ENCODE measurements at regions not wholly inside any gene's neighbourhood (a gene's known extent, or its start where the extent isn't known, plus 50 kb on each side); places are given as distances from the start of the nearest gene placed in this dataset.

DNA sequence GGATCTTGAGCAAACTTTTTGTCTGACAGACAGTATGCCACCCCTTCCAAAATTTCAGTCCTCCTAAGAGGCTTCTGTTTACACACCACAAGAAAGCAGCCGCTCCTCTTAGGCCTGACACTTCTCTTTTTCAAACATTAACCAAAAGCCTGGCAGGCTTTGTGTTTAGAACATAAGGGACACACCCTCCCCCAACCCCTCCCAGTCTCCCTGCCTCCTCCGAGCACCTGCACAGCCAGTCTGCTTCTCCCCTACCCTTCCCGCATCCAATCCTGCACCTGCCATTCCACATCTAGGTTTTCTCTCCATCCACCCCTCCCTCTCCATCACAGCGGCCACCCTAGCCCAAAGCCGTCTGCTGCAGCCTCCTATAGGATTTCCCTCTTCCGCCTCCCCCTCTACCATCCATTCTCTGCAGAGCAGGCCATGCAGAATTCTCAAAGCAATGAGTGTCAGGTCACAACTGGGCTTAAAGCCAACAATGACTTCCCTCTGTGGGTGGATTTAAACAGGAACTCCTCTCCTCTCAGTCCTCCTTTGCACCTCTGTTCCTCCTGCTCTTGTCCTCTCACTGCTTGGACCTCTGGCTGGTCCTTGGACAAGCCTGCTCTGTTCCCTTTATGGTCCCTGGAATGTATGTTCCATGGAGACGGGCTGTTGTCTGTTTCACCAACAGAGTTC, 478.2 kb downstream of the NPHP4 start:
- Histone ChIP-seq H3K9ac (no peak overlapping the region), H3K9me3 (ENCODE audit: low read depth) (no peaks in the 10 kb centered on the region), H3K4me3 (no peak overlapping the region), H3K27me3 (peaks cover 5% of the 10 kb centered on the region), H3K4me2 (no peak overlapping the region), H3K36me3 (no peaks in the 10 kb centered on the region), H3K27ac (no peak overlapping the region), H3F3A (ENCODE audit: low read depth) (no peaks in the 10 kb centered on the region), H4K20me1 (ENCODE audit: low read depth) (no peaks in the 10 kb centered on the region), H3K79me2 (ENCODE audit: low read depth) (no peaks in the 10 kb centered on the region), H3K4me1 (no peaks in the 10 kb centered on the region), H2AFZ (replicated peaks) (no peak overlapping the region)
- Mint-ChIP-seq H3K9me3 (peaks cover 6% of the 10 kb centered on the region), H3K36me3 (no peaks in the 10 kb centered on the region), H3K4me1 (peaks cover 17% of the 10 kb centered on the region), H3K27me3 (ENCODE audit: insufficient read depth, low read depth) (peaks cover 11% of the 10 kb centered on the region), H3K27ac (no peak overlapping the region), H3K4me3 (no peak overlapping the region)
- TF ChIP-seq, protein P1, sequence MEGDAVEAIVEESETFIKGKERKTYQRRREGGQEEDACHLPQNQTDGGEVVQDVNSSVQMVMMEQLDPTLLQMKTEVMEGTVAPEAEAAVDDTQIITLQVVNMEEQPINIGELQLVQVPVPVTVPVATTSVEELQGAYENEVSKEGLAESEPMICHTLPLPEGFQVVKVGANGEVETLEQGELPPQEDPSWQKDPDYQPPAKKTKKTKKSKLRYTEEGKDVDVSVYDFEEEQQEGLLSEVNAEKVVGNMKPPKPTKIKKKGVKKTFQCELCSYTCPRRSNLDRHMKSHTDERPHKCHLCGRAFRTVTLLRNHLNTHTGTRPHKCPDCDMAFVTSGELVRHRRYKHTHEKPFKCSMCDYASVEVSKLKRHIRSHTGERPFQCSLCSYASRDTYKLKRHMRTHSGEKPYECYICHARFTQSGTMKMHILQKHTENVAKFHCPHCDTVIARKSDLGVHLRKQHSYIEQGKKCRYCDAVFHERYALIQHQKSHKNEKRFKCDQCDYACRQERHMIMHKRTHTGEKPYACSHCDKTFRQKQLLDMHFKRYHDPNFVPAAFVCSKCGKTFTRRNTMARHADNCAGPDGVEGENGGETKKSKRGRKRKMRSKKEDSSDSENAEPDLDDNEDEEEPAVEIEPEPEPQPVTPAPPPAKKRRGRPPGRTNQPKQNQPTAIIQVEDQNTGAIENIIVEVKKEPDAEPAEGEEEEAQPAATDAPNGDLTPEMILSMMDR (IDR thresholded peaks at IDR 0.05): no peak
- TF ChIP-seq EZH2 (IDR thresholded peaks at IDR 0.05) (no peak), EZH2phosphoT487 (IDR thresholded peaks at IDR 0.05) (no peak)
- no peak for DNase-seq (ENCODE audit: low spot score)

DNA sequence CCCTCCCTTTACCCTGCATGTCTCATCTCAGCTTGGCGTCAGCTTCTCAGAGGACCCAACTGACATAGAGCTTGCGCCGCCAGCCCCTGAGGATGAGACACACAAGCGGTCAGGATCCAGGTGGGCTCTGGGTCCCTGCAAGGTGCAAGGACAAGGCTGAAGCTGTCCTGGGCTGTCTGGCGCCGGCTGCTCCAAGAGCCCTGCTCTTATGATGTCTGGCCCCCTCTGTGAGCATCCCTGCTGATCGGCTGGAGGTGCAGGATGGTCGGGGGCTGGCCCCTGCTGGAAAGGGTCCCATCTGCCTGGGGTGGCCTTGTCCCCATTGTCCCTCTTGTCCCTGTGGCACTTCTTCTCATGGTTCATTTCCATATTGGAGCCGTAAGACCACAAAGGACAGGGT, 479.0 kb downstream of the NPHP4 start:
- no peak for DNase-seq (ENCODE audit: low spot score)
- H4K20me1 ChIP-seq (ENCODE audit: low read depth): no peaks in the 10 kb centered on the region

DNA sequence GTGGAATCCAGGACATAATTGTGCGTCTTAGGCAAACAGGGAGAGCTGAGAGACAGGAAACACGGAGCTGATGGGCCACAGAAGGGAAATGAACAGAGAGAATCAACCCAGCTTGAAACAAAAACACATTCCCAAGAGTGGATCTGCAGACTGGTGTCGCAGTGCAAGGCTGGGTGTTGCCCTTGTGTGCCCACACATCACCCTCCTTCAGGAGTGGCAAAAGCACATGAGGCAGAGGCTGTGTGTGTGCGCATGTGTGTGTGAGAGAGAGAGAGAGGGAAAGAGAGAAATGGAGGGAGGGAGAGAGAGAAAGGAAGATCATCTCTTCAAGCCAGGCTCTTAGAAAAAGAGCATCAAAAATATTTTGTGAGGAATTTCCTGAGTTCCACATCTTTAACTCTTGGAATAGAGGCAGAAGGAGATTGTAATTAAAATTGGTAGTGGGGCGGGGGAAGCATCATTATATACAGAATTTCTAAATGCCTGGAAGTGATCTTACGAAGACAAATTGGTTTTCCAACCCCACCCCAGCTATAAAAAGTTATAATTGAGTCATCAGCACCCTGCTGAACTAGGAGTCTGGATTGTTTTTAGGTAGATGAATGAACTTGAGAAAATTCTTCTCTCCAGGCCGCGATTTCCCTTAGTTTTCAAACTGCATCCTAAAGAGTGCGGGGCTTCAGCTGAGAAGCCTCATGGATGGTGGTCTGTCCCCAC, 480.7 kb downstream of the NPHP4 start:
- DNase-seq (ENCODE audit: low spot score): no peak
- H3K36me3 ChIP-seq: no peaks in the 10 kb centered on the region
- H3K4me2 ChIP-seq: no peak overlapping the region
- H3K9ac ChIP-seq: no peak overlapping the region
- H3K4me1 Mint-ChIP-seq: peaks cover 17% of the 10 kb centered on the region
- H3K9me3 ChIP-seq (ENCODE audit: low read depth): no peaks in the 10 kb centered on the region
- no peak overlapping the region for H3K4me3 ChIP-seq
- H3K36me3 Mint-ChIP-seq: no peaks in the 10 kb centered on the region
- no peak overlapping the region for H3K27ac Mint-ChIP-seq
- no peak overlapping the region for H3K4me3 Mint-ChIP-seq
- H3K79me2 ChIP-seq (ENCODE audit: low read depth): no peaks in the 10 kb centered on the region
- H3K27ac ChIP-seq: no peak overlapping the region
- no peaks in the 10 kb centered on the region for H3K9me3 Mint-ChIP-seq
- no peaks in the 10 kb centered on the region for H4K20me1 ChIP-seq (ENCODE audit: low read depth)
- H3K27me3 ChIP-seq: peaks cover 5% of the 10 kb centered on the region
- no peaks in the 10 kb centered on the region for H3K4me1 ChIP-seq
- no peak overlapping the region for H2AFZ ChIP-seq (replicated peaks)
- peaks cover 13% of the 10 kb centered on the region for H3K27me3 Mint-ChIP-seq (ENCODE audit: insufficient read depth, low read depth)
- TF ChIP-seq EZH2phosphoT487 (IDR thresholded peaks at IDR 0.05) (no peak), EZH2 (IDR thresholded peaks at IDR 0.05) (no peak)
- TF ChIP-seq, protein P1 (IDR thresholded peaks at IDR 0.05): no peak
- no peaks in the 10 kb centered on the region for H3F3A ChIP-seq (ENCODE audit: low read depth)

More for the DNA sequence above, 479.0 kb downstream of the NPHP4 start:
- Histone ChIP-seq H3K4me1 (no peaks in the 10 kb centered on the region), H3K9ac (no peak overlapping the region), H3K9me3 (ENCODE audit: low read depth) (no peaks in the 10 kb centered on the region), H3K4me3 (no peak overlapping the region), H3K27ac (no peak overlapping the region), H3K27me3 (peaks cover 5% of the 10 kb centered on the region), H3K36me3 (no peaks in the 10 kb centered on the region), H3F3A (ENCODE audit: low read depth) (no peaks in the 10 kb centered on the region), H3K4me2 (no peak overlapping the region), H3K79me2 (ENCODE audit: low read depth) (no peaks in the 10 kb centered on the region), H2AFZ (replicated peaks) (no peak overlapping the region)
- peaks cover 17% of the 10 kb centered on the region for H3K4me1 Mint-ChIP-seq
- H3K36me3 Mint-ChIP-seq: no peaks in the 10 kb centered on the region
- H3K27ac Mint-ChIP-seq: no peak overlapping the region
- H3K4me3 Mint-ChIP-seq: no peak overlapping the region
- H3K9me3 Mint-ChIP-seq: peaks cover 4% of the 10 kb centered on the region
- peaks cover 13% of the 10 kb centered on the region for H3K27me3 Mint-ChIP-seq (ENCODE audit: insufficient read depth, low read depth)
- TF ChIP-seq EZH2 (IDR thresholded peaks at IDR 0.05): no peak
- no peak for TF ChIP-seq EZH2phosphoT487 (IDR thresholded peaks at IDR 0.05)
- TF ChIP-seq, protein P1 (IDR thresholded peaks at IDR 0.05): no peak

Data from neural progenitor cell (in vitro differentiated cells).